HG03135 (cell line): ENCODE measurements at regions not wholly inside any gene's neighbourhood (a gene's known extent, or its start where the extent isn't known, plus 50 kb on each side); places are given as distances from the start of the nearest gene placed in this dataset.

Experiments
- ATAC-seq: cut with Tn5 transposase; IDR thresholded peaks from one replicate; pipeline ENCODE4 v1.9.1; 2021; ENCODE audit warnings: mild to moderate bottlenecking, moderate library complexity; ENCODE audit not compliant: unreplicated experiment

DNA sequence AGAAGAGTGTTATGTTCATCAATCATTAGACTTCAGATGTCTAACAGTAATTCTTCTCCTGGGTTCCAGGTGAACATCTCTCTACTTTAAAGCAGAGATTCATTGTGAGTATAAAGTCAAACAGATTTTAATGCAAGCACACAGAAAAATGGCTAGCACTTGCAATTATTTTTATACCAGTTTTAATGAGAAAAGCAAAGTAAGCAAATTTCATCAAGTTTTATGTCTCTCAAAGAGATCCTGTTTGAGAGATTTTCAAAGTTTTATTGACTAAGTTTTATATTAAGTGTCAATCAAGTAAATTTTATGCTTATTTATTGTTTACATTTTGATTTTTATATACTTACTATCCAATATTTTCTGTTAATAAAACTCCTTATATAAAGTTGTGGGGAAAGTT, 1628.5 kb downstream of the HACE1 start:
- ATAC-seq, result no peak

DNA sequence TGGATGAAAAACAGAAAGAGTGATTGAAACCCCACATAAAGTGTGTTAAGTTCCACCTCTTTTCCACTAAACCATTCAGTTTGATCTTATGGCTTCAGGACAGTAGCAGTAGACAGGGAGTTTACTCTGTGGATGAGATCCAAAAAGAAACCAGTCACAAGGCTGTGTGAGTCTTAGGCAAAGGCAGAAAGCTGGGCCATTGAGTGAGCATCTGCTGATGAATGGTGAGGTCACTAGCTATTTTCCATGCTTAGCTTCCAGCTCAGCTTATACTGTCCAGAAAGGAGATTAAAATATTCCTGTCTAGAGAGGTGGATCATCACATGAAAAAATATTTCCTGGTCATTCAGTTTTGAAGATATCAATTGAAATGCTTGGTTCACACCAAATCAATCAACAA, 1643.9 kb downstream of the HACE1 start:
- ATAC-seq, result no peak

DNA sequence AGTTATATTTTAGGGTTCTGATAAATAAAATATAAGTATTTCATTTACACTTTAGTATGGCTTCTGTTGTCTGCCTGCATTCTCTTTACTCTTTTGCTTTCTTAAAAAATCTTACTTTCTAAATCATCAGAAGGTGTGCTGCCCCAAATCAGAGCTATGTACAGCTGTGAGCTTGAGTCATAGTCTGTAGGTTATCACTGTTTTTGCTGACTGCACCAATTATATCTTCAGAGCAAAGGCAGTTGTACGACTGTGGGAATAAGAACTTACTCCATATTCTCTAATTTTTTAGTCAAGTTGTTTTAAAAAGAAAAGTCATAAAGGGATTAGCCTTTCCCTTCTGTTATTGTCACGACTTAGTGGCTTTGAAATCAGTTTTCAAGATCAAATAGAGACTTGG, 1649.0 kb downstream of the HACE1 start:
- ATAC-seq, result no peak

DNA sequence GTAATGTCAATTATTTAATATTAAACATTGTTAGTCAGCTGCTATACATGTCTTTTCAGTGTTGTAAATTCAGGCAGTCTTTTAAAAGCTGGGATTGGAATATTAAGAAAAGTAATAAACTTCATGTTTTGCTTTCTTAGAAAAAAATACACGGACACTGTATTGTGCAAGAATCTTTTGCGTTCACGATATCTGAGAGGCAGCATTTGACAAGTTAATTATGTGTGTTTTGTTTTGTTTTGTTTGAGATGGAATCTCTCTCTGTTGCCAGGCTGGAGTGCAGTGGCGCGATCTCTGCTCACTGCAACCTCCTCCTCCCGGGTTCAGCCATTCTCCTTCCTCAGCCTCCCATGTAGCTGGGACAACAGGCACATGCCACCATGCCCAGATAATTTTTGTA, 1661.3 kb downstream of the HACE1 start:
- no peak for ATAC-seq

DNA sequence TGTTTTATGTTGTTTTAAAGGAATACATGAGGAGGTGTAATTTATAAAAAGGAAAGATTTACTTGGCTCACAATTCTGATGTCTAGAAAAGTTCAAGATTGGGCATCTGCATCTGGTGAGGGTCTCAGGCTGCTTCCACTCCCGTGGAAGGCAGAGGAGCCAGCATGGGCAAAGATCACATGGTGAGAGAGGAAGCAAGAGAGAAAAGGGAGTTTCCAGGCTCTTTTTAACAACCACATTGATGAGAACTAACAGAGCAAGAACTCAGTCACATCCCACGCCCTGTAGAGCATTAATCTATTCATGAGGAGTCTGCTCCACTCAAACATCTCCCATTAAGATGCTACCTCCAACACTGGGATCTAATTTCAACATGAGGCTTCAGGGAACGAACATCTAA, 1666.3 kb downstream of the HACE1 start:
- ATAC-seq, result no peak

DNA sequence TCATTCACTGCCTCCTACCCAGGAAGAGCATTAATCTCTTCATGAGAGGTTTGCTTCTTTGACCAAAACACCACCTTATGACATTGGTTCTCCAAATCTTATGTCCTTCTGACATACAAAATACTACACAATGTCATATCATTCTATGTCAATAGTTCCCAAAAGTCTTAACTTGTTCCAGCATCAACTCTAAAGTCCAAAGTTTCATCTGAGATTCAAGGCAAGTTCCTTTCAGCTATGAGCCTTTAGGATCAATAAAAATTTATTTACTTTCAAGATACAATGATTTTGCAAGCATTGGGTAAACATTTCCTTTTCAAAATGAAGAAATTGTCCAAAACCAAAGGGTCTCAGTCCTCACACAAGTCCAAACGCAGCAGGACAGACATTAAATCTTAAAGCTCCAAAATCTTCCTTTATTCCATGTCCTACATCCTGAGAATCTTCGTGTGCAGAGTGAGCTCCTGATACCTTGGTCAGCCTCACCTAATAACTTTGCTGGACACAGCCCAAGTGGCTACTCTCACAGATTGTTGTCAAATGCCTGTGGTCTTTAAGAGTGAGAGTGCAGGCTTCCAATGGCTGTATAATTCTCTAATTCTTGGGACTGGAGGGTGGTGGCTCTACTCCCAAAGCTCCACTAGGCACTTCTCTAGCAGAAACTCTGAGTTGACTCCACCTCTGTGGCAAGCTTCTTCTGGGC, 1668.2 kb downstream of the HACE1 start:
- no peak for ATAC-seq

DNA sequence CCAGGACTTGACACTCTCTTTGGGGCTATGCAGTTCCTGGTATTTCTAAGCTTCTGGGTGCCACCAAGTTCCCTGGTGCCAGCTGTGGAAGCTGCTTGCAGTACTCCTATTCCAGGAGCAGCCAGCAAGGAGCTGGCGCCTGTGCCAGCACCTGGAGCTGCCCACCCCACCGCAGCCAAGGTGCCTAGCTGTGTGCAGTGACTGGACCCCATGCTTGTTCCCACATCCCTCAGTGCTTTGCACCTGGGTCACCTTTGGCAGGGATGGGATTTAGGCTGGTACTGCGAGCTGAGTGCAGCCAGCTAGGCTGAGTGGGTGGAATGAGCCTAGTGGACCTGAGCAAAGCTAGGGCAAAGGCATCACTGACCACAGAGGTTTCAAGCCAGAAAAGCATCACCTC, 1674.9 kb downstream of the HACE1 start:
- no peak for ATAC-seq

DNA sequence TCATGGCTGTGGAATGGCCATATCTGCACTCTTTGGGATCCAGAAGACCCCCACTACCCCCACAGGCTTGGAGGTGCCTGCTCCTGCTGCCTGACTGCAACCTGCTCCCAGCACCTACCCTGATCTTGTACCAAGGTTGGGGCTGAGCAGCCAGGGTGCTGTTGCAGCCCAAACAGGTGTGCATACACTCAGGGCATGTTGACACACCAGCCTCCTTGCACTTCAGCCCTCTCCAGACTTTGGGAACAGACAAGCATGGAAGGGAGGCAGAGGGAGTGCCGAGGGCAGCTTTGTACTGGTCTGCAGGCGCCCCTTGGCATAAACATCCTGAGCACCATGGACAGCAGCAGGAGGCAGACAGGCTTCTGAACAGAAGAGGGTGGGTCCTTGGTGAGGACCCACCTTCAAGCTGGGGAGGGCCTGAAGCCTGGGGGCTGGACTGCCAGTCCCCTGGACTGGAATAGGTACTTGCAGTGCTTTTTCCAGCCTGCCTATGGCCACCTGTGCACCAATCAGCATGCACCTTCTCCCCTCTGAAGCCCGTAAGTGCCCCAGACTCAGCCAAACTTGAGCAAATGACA, 1675.8 kb downstream of the HACE1 start:
- no peak for ATAC-seq

DNA sequence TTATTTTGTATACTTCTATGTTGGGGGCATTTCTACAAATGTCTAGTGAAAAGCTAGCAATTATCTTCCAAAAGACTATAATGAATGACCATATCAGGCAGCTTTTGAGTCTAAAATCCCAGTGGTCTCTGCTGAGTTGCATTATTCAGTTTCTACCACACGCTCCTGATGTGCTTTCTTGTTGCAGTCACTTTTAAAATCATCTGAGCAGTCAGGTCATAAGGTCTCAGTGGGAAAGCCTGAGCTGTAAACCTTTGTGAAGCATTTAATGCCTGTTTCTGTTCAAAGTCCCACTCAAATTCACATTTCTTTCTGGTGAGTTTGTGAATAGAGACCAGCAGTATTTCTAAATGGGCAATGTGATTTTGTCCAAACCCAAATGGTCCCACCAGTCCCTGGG, 1681.5 kb downstream of the HACE1 start:
- ATAC-seq, result no peak

DNA sequence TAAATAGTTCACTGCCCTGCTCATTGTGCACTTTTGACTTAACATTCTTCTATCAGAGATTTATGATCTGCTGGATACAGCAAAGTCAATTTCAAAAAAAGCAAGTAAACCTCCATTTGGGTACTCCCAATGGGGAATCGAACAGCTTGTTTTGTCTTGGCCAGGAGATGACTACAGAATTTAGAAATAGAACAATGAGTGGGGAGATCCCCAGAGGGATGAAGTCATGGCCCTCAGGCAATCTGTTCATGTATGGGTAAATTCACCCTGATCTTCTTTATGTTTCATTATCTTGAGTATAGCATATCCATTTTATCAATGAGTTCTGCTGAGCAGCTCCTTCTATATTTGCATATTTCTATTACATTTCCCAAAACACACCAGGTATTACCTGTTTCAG, 1681.9 kb downstream of the HACE1 start:
- ATAC-seq, result no peak

DNA sequence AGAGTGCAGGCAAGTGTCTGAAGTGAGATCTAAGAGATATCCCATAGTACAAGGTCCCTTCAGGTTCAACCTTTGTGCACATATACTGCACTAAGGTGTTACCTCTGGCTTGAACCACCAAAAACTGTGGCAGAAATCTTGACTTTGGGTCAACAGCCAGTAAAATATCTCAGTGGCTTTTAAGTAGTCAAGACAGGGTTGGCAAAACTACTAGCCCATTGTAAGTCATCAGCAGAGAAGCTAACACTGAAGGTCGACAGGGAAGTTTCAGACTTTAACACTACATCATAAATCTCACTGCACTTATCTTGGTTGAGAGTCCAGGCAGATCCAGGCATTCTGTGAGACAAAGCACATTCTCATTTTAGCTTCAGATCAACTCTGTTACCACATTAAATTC, 1684.7 kb downstream of the HACE1 start:
- no peak for ATAC-seq

DNA sequence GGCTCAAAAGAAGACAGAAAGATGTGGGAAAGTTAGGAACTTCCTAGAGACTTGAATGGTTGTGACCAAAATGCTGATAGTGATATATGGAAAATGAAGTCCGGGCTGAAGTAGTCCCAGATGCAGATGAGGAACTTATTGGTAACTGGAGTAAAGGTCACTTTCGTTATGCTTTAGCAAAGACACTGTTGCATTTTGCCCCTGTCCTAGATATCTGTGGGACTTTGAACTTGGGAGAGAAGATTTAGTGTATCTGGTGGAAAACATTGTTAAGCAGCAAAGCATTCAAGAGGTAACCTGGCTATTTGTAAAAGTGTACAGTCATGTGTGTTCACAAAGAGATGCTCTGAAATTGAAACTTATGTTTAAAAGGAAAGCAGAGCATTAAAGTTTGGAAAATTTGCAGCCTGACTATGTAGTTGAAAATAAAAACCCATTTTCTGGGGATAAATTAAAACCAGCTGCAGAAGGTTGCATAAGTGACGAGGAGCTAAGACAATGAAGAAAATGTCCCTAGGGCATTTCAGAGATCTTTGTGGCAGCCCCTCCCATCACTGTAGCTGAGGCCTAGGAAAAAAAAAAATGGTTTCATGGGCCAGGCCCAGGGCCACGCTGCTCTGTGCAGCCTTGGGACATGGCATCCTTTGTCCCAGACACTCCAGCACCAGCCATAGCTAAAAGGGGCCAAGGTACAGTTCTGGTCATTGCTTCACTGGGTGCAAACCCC, 1692.2 kb downstream of the HACE1 start:
- no peak for ATAC-seq

DNA sequence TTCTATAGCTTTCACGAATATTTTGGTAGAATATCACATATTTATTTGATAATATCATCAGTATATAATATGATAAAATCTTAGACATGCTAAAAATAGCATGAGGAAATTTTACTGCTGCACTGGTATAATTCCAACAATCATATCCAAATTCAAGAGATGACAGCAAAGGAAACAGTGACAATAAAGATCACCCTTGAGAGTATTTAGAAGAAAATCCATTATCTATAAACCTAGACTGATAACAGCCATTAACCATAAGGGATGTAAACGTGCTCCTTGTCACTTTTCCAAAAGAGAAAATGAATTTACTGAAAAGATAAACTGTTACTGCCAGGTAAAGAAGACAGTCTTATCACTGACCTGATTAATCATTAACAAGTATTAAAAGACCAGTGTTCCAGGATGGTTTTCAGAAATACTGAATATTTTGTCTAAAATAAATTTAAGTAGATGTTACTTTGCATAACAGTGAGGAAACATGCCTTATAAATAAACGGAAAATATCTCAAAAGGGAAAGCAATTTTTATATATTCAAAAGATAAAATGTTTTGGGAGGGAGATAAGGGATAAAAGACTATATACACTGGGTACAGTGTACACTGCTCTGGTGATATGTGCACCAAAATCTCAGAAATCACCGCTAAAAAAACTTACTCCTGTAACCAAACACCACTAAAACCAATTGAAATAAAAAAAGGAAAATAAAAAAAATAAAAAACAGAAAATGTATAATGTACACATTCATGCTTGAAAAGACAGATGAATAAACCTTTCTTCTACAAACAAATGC, 1704.7 kb downstream of the HACE1 start:
- ATAC-seq, result no peak

DNA sequence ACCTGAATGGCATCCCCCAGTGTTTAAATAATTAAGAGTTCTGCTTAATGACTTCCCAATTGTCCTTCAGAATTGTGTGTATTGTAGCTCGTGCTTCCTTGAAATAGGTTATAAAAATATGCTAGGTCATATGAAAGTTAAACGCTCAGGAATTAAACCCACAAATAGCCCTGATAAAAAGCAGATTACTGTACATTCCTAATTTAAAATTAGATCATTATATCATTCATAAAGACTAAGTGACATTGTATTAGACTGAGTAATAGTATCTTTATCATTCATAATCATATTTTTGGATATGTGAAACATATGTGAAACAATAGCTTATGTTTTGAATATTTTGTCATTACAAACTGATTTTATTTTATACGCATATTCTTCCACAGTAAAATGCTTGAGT, 1706.7 kb downstream of the HACE1 start:
- no peak for ATAC-seq

DNA sequence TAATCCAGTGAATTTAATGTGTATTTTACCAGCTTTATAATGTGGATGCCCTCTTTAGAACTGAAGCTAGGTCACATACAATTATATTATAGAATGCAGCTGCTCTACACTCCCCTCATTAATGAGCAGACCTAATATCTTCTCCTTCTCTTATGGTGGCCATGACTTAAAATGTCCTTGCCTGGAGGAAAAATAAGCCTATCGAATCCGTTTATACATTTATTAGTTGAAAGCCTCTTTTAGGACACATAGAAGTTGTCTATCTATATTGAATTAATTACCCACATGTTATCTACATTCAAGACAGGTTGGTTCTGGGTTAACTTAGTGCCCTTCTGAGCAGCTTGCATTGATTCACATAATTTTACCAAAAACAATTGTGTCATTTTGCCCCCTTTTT, 1716.8 kb downstream of the HACE1 start:
- no peak for ATAC-seq

DNA sequence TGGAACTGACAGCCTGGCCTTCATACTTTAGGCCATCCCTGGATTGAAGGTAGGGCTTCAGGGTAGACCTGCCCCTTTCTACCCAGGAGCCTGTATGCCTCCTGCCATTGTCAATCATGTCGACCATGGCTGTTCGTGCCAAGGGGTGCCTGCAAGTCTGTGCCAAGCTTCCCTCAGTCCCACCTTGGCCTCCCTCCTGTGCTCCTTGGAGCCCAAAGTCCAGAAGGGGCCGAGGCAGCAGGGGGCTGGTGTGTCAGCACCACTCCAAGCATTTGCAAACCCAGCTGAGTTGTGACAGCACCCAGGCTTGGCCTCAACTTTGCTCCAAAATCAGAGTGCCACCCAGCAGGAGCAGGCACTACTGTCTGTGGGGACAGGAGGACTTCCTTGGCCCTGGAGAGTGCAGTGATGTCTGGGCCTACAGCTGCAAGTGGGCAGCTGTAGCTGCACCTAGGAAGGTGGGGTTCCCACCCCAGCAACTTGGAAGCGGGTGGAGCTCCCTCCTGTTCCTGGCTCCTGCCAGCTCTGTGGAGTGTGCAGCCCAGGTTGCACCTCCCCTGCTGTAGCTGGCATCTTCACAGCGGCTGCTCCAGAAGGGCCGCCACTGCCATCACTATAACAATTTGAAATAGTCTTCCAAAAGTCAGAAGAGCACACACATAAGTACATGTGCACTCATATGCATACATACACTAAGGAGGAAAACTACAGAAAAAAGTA, 1719.3 kb downstream of the HACE1 start:
- no peak for ATAC-seq

DNA sequence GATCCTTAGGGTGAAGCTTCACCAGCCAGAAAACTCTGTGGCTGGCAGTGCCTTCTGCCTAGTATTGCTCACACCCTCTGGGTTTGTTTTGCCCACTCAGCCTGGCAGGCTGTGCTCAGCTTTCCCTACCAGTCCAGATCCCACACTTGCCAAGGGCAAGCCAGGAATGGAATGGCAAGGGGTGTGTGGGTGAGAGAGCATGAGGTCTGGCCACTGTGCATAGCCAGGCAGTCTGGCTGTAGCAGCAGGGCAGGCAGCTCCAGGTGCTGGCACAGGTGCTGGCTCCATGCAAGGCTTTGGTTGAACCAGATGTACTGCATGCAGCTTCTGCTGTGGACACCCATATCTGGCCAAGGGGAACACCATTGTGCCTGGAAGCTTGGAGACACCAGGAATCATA, 1720.3 kb downstream of the HACE1 start:
- ATAC-seq, result no peak

DNA sequence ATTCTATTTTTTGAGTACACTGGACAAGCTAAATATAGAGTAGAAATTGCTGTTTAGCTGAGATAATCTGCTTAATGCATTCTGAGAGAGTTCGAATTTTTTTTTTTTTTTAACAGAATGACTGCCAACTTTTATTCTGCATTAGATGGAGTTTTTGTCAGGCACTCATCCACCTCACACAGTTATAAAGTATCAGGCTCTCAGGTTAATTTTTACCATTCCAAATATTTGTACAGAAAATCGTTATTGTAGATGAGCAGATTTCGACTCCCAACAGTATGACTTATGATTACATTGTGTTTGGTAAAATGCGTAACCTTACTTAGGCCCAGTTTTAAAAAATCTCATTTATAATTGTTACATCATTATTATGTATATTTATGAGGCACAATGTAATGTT, 1731.0 kb downstream of the GRIK2 start:
- ATAC-seq, result no peak

DNA sequence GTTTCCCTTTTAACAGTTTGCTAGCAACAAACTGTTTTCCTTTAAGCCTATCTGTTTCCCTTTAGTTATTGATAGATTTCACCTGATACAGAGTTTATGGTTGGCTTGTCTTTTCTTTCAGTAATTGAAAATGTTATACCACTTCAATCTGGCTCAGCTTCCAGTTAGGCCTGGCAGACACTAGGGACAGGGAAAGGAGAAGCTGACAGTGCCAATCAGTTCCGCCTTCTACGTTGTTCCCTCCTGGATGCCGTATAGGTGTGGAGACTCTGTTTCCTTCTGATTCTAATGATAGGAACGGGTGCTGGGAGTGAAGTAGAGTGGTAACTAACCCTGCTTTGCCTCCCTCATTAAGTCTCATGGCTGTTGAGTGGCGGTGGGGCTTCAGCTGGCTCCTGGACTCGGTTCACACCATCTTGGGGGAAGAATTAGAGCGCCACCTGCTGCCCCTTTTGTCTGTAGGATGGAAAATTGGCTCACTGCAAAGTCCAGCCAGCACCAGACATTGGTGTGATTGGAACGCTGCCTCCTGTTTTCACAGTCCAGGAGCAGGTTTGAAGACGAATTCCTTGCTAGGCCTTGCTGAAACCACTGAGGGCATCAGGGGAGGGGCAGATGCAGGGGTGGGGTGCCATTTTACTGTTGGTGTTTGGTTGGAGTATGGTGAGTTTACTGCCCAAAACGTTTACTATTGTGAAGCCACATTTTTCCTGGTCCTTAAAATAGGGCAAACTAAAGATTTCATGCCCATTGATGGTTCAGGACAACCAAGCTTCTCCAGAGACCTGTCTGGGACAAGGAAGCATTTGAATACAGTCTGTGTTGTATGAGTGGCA, 1729.5 kb downstream of the GRIK2 start:
- peak; percentile 67 for ATAC-seq

DNA sequence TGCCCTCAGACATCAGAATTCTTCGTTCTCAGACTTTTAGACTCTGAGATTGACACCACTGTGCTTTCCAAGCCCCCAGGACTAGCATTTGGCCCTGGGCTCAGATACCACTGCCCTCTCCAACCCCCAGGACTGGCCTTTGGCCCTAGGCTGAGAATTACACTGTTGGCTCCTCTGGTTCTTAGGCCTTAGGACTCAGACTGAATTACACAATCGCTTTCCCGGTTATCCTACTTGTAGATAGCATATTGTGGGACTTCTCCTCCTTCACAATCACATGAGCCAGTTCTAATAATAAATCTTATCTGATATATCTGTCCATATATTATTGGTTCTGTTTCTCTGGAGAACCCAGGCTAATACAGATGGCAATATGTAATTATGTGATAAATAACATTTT, 1725.5 kb downstream of the GRIK2 start:
- ATAC-seq, result no peak
